Fibroblast of lung (primary cell): ENCODE measurements at regions not wholly inside any gene's neighbourhood (a gene's known extent, or its start where the extent isn't known, plus 50 kb on each side); places are given as distances from the start of the nearest gene placed in this dataset.

ENCODE experiments used
- CTCF ChIP-seq, 2 donors: IDR thresholded peaks in 1 of 2; conservative IDR thresholded peaks in 1 of 2; 1 replicate in 1 of 2; 2 replicates in 1 of 2; pipeline ENCODE4 v1.5.1; 2011 to 2012; ENCODE audit warnings: low read length in 2 of 2, control low read depth in 1 of 2, inconsistent platforms in 1 of 2, low read depth in 1 of 2, mild to moderate bottlenecking in 1 of 2
- EZH2 ChIP-seq: IDR thresholded peaks from 2 replicates; pipeline ENCODE4 v1.5.1; 2012; ENCODE audit warnings: low read length, control low read depth, mild to moderate bottlenecking; ENCODE audit errors: missing control alignments

- TF ChIP-seq CTCF (conservative IDR thresholded peaks at IDR 0.05 in 1 of 2, IDR thresholded peaks at IDR 0.05 in 1 of 2; ENCODE audit: low read depth in 1 of 2, low read length in 2 of 2) (no peak), EZH2 (no peak)
Observed at GRCh38 chr4:181987392-181987791, 255.8 kb upstream of the TENM3 start.
